Thyroid gland (tissue), 4 donors: ENCODE measurements at regions not wholly inside any gene's neighbourhood (a gene's known extent, or its start where the extent isn't known, plus 50 kb on each side); places are given as distances from the start of the nearest gene placed in this dataset.

Experiments used
- DNase-seq, 2 donors: peaks; one replicate each; pipeline ENCODE4 v3.0.0-alpha.2; 2019
- H3K27ac ChIP-seq, 3 donors: fragments of 200-600 bp; sonication (generic); 1 replicate in 2 of 3; 2 replicates in 1 of 3; pipeline ENCODE4 v1.5.1; 2016 to 2019; ENCODE audit warnings: mild to moderate bottlenecking in 1 of 3, moderate library complexity in 1 of 3
- H3K27me3 ChIP-seq: fragments of 200-600 bp; sonication (generic); one replicate; pipeline ENCODE4 v1.5.1; 2019
- H3K36me3 ChIP-seq, 2 donors: fragments of 200-600 bp; sonication (generic); one replicate each; pipeline ENCODE4 v1.5.1; 2016 to 2019
- H3K4me1 ChIP-seq, 2 donors: fragments of 200-600 bp; sonication (generic); one replicate each; pipeline ENCODE4 v1.5.1; 2017 to 2019
- H3K4me3 ChIP-seq, 3 donors: fragments of 200-600 bp; sonication (generic); replicated peaks in 1 of 3; 1 replicate in 2 of 3; 2 replicates in 1 of 3; pipeline ENCODE4 v1.5.1; 2016; ENCODE audit warnings: mild to moderate bottlenecking in 1 of 3
- H3K9me3 ChIP-seq: fragments of 200-600 bp; sonication (generic); one replicate; pipeline ENCODE4 v1.5.1; 2017
- CTCF ChIP-seq, 6 experiments: fragments of 200-600 bp in 3 of 6; fragments of 450-650 bp in 3 of 6; sonication (generic) in 3 of 6; IDR thresholded peaks; one replicate each; pipeline ENCODE4 v1.5.1; 2016 to 2019; ENCODE audit warnings: antibody characterized with exemption in 6 of 6, mild to moderate bottlenecking in 2 of 6, inconsistent platforms in 1 of 6, moderate library complexity in 1 of 6
- POLR2A ChIP-seq, 2 donors: fragments of 450-650 bp; IDR thresholded peaks; one replicate each; pipeline ENCODE4 v1.6.1; 2017; ENCODE audit warnings: antibody characterized with exemption in 2 of 2, mild to moderate bottlenecking in 2 of 2, moderate library complexity in 1 of 2
- WGBS, 2 donors: methylation state at CpG; one replicate each; pipeline ENCODE4 v1.1.5; 2017; 5-methylcytosine and 5-hydroxymethylcytosine counted together
- intact Hi-C: fragments of 100-400 bp; cut with DNase I; formaldehyde crosslinking; loops from one replicate; pipeline ENCODE4 v1.15.1; 2023

DNA sequence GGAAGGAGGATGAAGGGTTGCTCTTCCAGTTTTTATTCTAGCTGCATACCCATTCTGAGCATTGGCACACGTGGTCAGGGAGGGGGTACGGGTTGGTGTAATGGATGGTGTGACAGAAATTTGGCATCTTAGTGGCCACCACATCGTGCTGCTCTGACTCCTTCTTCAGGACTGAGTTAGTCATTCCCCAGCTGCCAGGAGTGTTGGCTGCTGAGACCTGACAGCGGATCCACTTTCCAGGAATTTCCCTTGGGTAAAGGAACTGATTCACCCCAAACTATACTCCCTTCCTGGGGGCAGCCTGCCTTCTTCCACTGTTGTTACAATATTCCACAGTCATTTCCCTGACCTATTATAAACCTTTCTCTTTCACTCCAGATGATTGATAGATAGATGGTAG is 595.5 kb upstream of the KLHL1 start:
- 59 to 78% methylated on average over 4 of the region's 4 CpGs for WGBS, 2 donors
- H3K4me3 ChIP-seq: no peak overlapping the region
- TF ChIP-seq POLR2A (IDR thresholded peaks at IDR 0.05) (no peak), CTCF (IDR thresholded peaks at IDR 0.05) (no peak)
- H3K36me3 ChIP-seq: no peaks in the 10 kb centered on the region
- intact Hi-C loops: no loop called here
- H3K9me3 ChIP-seq: no peaks in the 10 kb centered on the region
- H3K4me1 ChIP-seq: no peaks in the 10 kb centered on the region
- DNase-seq: no peak
- H3K27ac ChIP-seq: no peak overlapping the region
- H3K27me3 ChIP-seq: no peaks in the 10 kb centered on the region

DNA sequence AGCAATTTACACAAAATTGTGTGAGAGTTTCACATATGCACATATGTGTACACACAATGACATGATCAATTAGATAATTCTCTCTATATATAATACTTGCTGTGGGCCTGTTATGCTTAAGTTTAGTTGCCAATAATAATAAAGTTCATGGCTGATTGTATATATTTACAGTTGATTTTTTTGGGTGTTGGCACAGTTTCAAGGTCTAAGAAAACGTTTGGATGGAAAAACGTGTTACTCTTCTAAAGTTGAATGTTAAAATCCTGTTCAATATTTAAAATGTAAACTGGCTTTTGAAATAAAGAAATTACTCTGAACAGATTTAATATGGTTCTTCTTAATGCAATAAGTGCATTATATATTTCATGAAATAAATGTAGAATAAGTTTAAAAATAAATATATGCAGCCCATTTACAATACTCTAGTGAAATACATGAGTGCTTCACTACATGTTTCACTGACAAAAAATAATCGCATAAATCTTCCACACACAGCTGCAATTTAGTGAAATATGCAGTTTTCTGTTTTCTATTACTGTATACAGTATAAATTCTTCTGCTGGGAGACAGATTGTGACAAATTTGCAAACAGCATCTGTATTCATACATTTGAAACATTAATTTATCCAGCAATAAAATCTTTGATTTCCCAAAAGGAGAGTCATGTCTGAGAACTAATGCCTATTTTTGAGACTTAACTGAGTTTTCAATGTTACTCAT is 586.9 kb upstream of the KLHL1 start:
- WGBS, 2 donors: 40 to 42% methylated on average over 3 of the region's 3 CpGs
- intact Hi-C loops: no loop called here
- H3K9me3 ChIP-seq: no peaks in the 10 kb centered on the region
- H3K4me3 ChIP-seq: no peak overlapping the region
- no peak for DNase-seq
- H3K36me3 ChIP-seq: no peaks in the 10 kb centered on the region
- no peak overlapping the region for H3K27ac ChIP-seq
- H3K27me3 ChIP-seq: no peaks in the 10 kb centered on the region
- no peaks in the 10 kb centered on the region for H3K4me1 ChIP-seq
- TF ChIP-seq CTCF (IDR thresholded peaks at IDR 0.05) (no peak), POLR2A (IDR thresholded peaks at IDR 0.05) (no peak)

- TF ChIP-seq POLR2A (IDR thresholded peaks at IDR 0.05): no peak
- no peak for TF ChIP-seq CTCF (IDR thresholded peaks at IDR 0.05)
- H3K9me3 ChIP-seq: no peaks in the 10 kb centered on the region
- no peak overlapping the region for H3K4me3 ChIP-seq
- no peaks in the 10 kb centered on the region for H3K4me1 ChIP-seq
- no peak overlapping the region for H3K27ac ChIP-seq
- H3K36me3 ChIP-seq: no peaks in the 10 kb centered on the region
- intact Hi-C loops: no loop called here
- no peak for DNase-seq
- H3K27me3 ChIP-seq: no peaks in the 10 kb centered on the region
Measured at GRCh38 chr13:70668983-70669382, 560.7 kb upstream of the KLHL1 start.

- TF ChIP-seq POLR2A (IDR thresholded peaks at IDR 0.05) (no peak), CTCF (IDR thresholded peaks at IDR 0.05) (no peak)
Measured at GRCh38 chr13:70668293-70668692, 560.0 kb upstream of the KLHL1 start.

GRCh38 chr13:70666883-70667556 is 558.8 kb upstream of the KLHL1 start:
- no peaks in the 10 kb centered on the region for H3K9me3 ChIP-seq
- no peaks in the 10 kb centered on the region for H3K27me3 ChIP-seq
- no peak overlapping the region for H3K27ac ChIP-seq
- no peaks in the 10 kb centered on the region for H3K36me3 ChIP-seq
- WGBS, 2 donors: 96 to 98% methylated on average over 1 of the region's 1 CpG
- intact Hi-C loops: no loop called here
- DNase-seq: no peak
- TF ChIP-seq CTCF (IDR thresholded peaks at IDR 0.05): no peak
- TF ChIP-seq POLR2A (IDR thresholded peaks at IDR 0.05): no peak
- no peaks in the 10 kb centered on the region for H3K4me1 ChIP-seq
- no peak overlapping the region for H3K4me3 ChIP-seq

More at GRCh38 chr13:70668293-70668692, 560.0 kb upstream of the KLHL1 start:
- Histone ChIP-seq H3K27ac (no peak overlapping the region), H3K27me3 (no peaks in the 10 kb centered on the region), H3K4me1 (no peaks in the 10 kb centered on the region), H3K36me3 (no peaks in the 10 kb centered on the region), H3K9me3 (no peaks in the 10 kb centered on the region), H3K4me3 (no peak overlapping the region)
- WGBS, 2 donors: 58 to 73% methylated on average over 1 of the region's 1 CpG
- DNase-seq: no peak
- intact Hi-C loops: no loop called here
